Transverse colon (tissue), 4 donors: ENCODE measurements at regions not wholly inside any gene's neighbourhood (a gene's known extent, or its start where the extent isn't known, plus 50 kb on each side); places are given as distances from the start of the nearest gene placed in this dataset.

Experiments
- DNase-seq: peaks from one replicate; pipeline ENCODE4 v3.0.0-alpha.2; 2019
- H3K27ac ChIP-seq, 4 donors: fragments of 200-600 bp; sonication (generic); 2 replicates each; pipeline ENCODE4 v1.5.1; 2016 to 2018; ENCODE audit warnings: inconsistent platforms in 4 of 4
- H3K27me3 ChIP-seq: fragments of 200-600 bp; sonication (generic); 2 replicates; pipeline ENCODE4 v1.5.1; 2017; ENCODE audit warnings: inconsistent platforms
- H3K36me3 ChIP-seq, 4 donors: fragments of 200-600 bp; sonication (generic); 2 replicates each; pipeline ENCODE4 v1.5.1; 2017 to 2019; ENCODE audit warnings: inconsistent platforms in 4 of 4
- H3K4me1 ChIP-seq, 4 donors: fragments of 200-600 bp; sonication (generic); 2 replicates each; pipeline ENCODE4 v1.5.1; 2017 to 2020; ENCODE audit warnings: inconsistent platforms in 4 of 4
- H3K4me3 ChIP-seq, 4 donors: fragments of 200-600 bp; sonication (generic); 1 replicate in 1 of 4; 2 replicates in 3 of 4; pipeline versions ENCODE4 v1.5.1 to v1.6.1; 2017 to 2019; ENCODE audit warnings: inconsistent platforms in 4 of 4
- H3K9me3 ChIP-seq, 2 donors: fragments of 200-600 bp; sonication (generic); 2 replicates each; pipeline ENCODE4 v1.5.1; 2017 to 2019; ENCODE audit warnings: inconsistent platforms in 2 of 2
- EP300 ChIP-seq: sonication (generic); formaldehyde crosslinking; IDR thresholded peaks from one replicate; pipeline ENCODE4 v1.6.1; 2017; ENCODE audit warnings: antibody characterized with exemption, low read depth
- POLR2A ChIP-seq: fragments of 450-650 bp; IDR thresholded peaks from one replicate; pipeline ENCODE4 v1.6.1; 2016; ENCODE audit warnings: antibody characterized with exemption, mild to moderate bottlenecking, moderate library complexity
- POLR2AphosphoS5 ChIP-seq, 3 donors: sonication (generic); formaldehyde crosslinking; IDR thresholded peaks; one replicate each; pipeline ENCODE4 v1.6.1; 2016; ENCODE audit warnings: antibody characterized with exemption in 3 of 3
- WGBS, 2 donors: methylation state at CpG; one replicate each; pipeline ENCODE4 v1.1.5; 2018; ENCODE audit warnings: low coverage in 1 of 2; 5-methylcytosine and 5-hydroxymethylcytosine counted together
- in situ Hi-C, 4 donors: fragments of 200-750 bp; cut with MboI; loops; one replicate each; pipeline versions ENCODE4 v1.15.0 to v1.15.1; 2017; ENCODE audit warnings: low sequenced_read_pairs in 3 of 4, low pct_ligation_motif_present in 1 of 4, low pct_unique_long_range_greater_than_20kb in 1 of 4
- intact Hi-C: fragments of 100-400 bp; cut with DNase I; formaldehyde crosslinking; loops from one replicate; pipeline ENCODE4 v1.15.1; 2023; ENCODE audit warnings: low total_unique reads
- TF ChIP-seq, protein P1 (sequence below), 5 experiments: fragments of 200-600 bp in 3 of 5; fragments of 450-650 bp in 2 of 5; sonication (generic) in 3 of 5; IDR thresholded peaks; 1 replicate in 2 of 5; 2 replicates in 3 of 5; pipeline ENCODE4 v1.5.1; 2016 to 2017; ENCODE audit warnings: antibody characterized with exemption in 5 of 5, inconsistent platforms in 3 of 5, mild to moderate bottlenecking in 2 of 5, moderate library complexity in 1 of 5

DNA sequence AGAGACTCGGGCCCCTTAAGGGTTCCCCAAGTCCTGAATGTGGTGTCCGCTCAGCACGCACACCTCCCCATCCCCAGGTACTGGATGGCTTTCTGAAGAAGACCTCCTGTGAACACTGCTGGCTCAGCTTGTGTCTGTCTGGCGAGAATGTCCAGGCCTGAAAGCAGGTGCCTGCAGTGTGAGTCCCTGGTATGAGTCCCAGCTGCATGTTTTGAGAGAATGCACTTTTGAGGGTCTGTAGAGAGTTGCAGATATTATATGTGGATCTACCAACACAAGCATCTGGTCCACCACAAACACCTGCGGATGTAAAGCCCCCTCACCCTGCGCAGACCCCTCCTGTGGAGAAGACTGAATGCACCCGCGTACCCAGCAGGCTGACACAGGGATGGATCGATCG lies 1308.9 kb downstream of the TBC1D22A start:
- in situ Hi-C loops: no loop called here
- DNase-seq: no peak
- intact Hi-C loops: no loop called here
- WGBS, 2 donors: 79 to 100% methylated on average over 2 to 10 of the region's 10 CpGs
- Histone ChIP-seq H3K9me3 (no peaks in the 10 kb centered on the region), H3K27me3 (no peaks in the 10 kb centered on the region), H3K4me3 (no peak overlapping the region), H3K27ac (no peak overlapping the region), H3K4me1 (no peaks in the 10 kb centered on the region), H3K36me3 (no peaks in the 10 kb centered on the region)
- no peak for TF ChIP-seq EP300
- no peak for TF ChIP-seq POLR2A
- no peak for TF ChIP-seq POLR2AphosphoS5 (IDR thresholded peaks at IDR 0.05)
- TF ChIP-seq, protein P1, sequence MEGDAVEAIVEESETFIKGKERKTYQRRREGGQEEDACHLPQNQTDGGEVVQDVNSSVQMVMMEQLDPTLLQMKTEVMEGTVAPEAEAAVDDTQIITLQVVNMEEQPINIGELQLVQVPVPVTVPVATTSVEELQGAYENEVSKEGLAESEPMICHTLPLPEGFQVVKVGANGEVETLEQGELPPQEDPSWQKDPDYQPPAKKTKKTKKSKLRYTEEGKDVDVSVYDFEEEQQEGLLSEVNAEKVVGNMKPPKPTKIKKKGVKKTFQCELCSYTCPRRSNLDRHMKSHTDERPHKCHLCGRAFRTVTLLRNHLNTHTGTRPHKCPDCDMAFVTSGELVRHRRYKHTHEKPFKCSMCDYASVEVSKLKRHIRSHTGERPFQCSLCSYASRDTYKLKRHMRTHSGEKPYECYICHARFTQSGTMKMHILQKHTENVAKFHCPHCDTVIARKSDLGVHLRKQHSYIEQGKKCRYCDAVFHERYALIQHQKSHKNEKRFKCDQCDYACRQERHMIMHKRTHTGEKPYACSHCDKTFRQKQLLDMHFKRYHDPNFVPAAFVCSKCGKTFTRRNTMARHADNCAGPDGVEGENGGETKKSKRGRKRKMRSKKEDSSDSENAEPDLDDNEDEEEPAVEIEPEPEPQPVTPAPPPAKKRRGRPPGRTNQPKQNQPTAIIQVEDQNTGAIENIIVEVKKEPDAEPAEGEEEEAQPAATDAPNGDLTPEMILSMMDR (IDR thresholded peaks at IDR 0.05): no peak

DNA sequence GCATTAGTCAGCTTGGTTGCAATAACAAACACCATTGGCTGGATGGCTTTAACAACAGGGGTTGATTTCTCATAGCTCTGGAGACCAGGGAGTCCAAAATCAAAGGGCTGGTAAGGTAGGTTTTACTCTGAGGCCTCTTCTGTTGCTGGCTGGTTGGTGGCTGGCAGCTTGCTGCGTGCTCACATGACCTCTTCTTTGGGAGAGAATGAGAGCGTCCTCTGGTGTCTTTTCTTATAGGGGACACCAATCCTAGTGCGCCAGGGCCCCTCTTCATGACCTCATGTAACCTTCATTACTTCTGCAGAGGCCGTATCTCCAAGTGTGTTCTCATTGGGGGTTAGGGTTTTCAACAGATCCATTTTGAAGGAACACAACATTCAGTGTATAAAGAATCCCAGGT lies 1308.3 kb downstream of the TBC1D22A start:
- Histone ChIP-seq H3K4me1 (no peaks in the 10 kb centered on the region), H3K27me3 (no peaks in the 10 kb centered on the region), H3K9me3 (no peaks in the 10 kb centered on the region), H3K4me3 (no peak overlapping the region), H3K27ac (no peak overlapping the region), H3K36me3 (no peaks in the 10 kb centered on the region)
- no peak for DNase-seq
- in situ Hi-C loops: no loop called here
- 86 to 100% methylated on average over 1 to 4 of the region's 4 CpGs for WGBS, 2 donors
- TF ChIP-seq POLR2AphosphoS5 (IDR thresholded peaks at IDR 0.05) (no peak), POLR2A (no peak), EP300 (no peak)
- TF ChIP-seq, protein P1 (IDR thresholded peaks at IDR 0.05): no peak
- intact Hi-C loops: no loop called here

DNA sequence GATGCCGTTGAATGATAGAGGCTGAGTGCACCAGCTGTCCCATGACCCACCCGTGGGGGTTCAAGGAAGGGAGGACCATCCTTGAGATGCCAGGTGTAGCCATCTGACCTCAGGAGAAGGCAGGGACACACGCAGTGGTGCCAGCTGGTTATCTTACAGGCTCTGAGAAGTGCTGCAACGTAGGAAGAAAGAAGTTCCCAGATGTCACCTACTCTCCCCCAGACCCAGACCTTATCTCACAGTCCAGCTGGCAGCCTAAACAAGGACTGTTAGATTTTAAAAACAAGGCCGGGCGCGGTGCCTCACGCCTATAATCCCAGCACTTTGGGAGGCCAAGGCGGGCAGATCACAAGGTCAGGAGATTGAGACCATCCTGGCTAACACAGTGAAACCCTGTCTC lies 1307.6 kb downstream of the TBC1D22A start:
- no peak for DNase-seq
- no peaks in the 10 kb centered on the region for H3K36me3 ChIP-seq
- in situ Hi-C loops (no loop called here), intact Hi-C loops (no loop called here)
- H3K27me3 ChIP-seq: no peaks in the 10 kb centered on the region
- no peak overlapping the region for H3K4me3 ChIP-seq
- 86% methylated on average over 9 of the region's 9 CpGs; no CpG with 5 or more reads in 1 of the 2 donors for WGBS, 2 donors
- no peak overlapping the region for H3K27ac ChIP-seq
- no peaks in the 10 kb centered on the region for H3K4me1 ChIP-seq
- H3K9me3 ChIP-seq: no peaks in the 10 kb centered on the region
- TF ChIP-seq POLR2A (no peak), EP300 (no peak), POLR2AphosphoS5 (IDR thresholded peaks at IDR 0.05) (no peak)
- TF ChIP-seq, protein P1 (IDR thresholded peaks at IDR 0.05): no peak

DNA sequence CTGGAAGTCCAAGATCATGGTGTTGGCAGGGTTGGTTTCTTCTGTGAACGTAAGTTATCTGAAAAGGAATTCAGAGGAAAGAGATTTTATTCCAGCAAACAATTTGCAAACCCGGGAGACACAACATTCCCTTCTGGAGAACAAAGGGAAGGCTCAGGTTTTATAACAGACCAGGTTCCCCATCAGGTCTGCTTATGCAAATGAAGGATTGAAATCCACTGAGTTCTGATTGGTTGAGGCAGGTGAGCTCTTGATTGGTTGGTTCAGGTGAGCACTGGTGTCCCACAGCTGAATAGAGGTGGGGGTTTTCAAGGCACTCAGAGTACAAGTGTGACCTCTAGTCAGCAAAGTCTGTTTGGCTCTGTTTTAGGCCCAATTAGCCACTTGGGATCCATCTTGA lies 1306.8 kb downstream of the TBC1D22A start:
- TF ChIP-seq EP300 (no peak), POLR2AphosphoS5 (IDR thresholded peaks at IDR 0.05) (no peak), POLR2A (no peak)
- TF ChIP-seq, protein P1 (IDR thresholded peaks at IDR 0.05): no peak
- in situ Hi-C loops (no loop called here), intact Hi-C loops (no loop called here)
- WGBS, 2 donors: 33 to 92% methylated on average over 1 to 2 of the region's 2 CpGs
- no peaks in the 10 kb centered on the region for H3K4me1 ChIP-seq
- no peak overlapping the region for H3K27ac ChIP-seq
- no peaks in the 10 kb centered on the region for H3K36me3 ChIP-seq
- no peaks in the 10 kb centered on the region for H3K27me3 ChIP-seq
- no peaks in the 10 kb centered on the region for H3K9me3 ChIP-seq
- H3K4me3 ChIP-seq: no peak overlapping the region
- no peak for DNase-seq
